ENCODE measurements at regions not wholly inside any gene's neighbourhood (a gene's known extent, or its start where the extent isn't known, plus 50 kb on each side); places are given as distances from the start of the nearest gene placed in this dataset.

- TF ChIP-seq CTCF (IDR thresholded peaks at IDR 0.05) (no peak), POLR2A (IDR thresholded peaks at IDR 0.05) (no peak)
These were observed 167.6 kb downstream of the TTC8 start for GRCh38 chr14:88992011-88992410.

Measured in esophagus squamous epithelium (tissue), 4 donors.